DOHH2 (cell line): ENCODE measurements at regions not wholly inside any gene's neighbourhood (a gene's known extent, or its start where the extent isn't known, plus 50 kb on each side); places are given as distances from the start of the nearest gene placed in this dataset.

Experiments used
- H3F3A ChIP-seq: fragments of 200-600 bp; sonication (generic), shearing (Covaris generic); 2 replicates; pipeline ENCODE4 v1.6.0; 2016; ENCODE audit warnings: antibody characterized with exemption, mild to moderate bottlenecking; ENCODE audit not compliant: control insufficient read depth, insufficient read depth
- H3K27ac ChIP-seq: fragments of 200-600 bp; sonication (generic); 2 replicates; pipeline ENCODE4 v1.5.1; 2014; ENCODE audit warnings: low read depth, mild to moderate bottlenecking, low read length, moderate library complexity
- H3K27me3 ChIP-seq: fragments of 200-600 bp; sonication (generic); 2 replicates; pipeline ENCODE4 v1.6.1; 2014; ENCODE audit warnings: mild to moderate bottlenecking, low read length, mixed read lengths; ENCODE audit not compliant: control insufficient read depth
- H3K36me3 ChIP-seq: fragments of 200-600 bp; sonication (generic); 2 replicates; pipeline ENCODE4 v1.6.1; 2014; ENCODE audit warnings: mild to moderate bottlenecking, low read length, moderate library complexity, mixed read lengths; ENCODE audit not compliant: control insufficient read depth
- H3K4me1 ChIP-seq: fragments of 200-600 bp; sonication (generic); 2 replicates; pipeline ENCODE4 v1.6.1; 2014; ENCODE audit warnings: mild to moderate bottlenecking, low read length, mixed read lengths; ENCODE audit not compliant: control insufficient read depth
- H3K4me2 ChIP-seq: fragments of 200-600 bp; sonication (generic); 2 replicates; pipeline ENCODE4 v1.6.0; 2014; ENCODE audit warnings: mild to moderate bottlenecking, low read length, moderate library complexity
- H3K4me3 ChIP-seq: fragments of 200-600 bp; sonication (generic); 2 replicates; pipeline ENCODE4 v1.5.1; 2014; ENCODE audit warnings: mild to moderate bottlenecking, low read length, mixed read lengths
- H3K79me2 ChIP-seq: fragments of 200-600 bp; sonication (generic); 2 replicates; pipeline ENCODE4 v1.6.1; 2014; ENCODE audit warnings: mild to moderate bottlenecking, low read length, mixed read lengths; ENCODE audit not compliant: control insufficient read depth
- H3K9me2 ChIP-seq: fragments of 200-600 bp; sonication (generic); replicated peaks from 2 replicates; pipeline ENCODE4 v1.6.1; 2014; ENCODE audit warnings: mild to moderate bottlenecking, low read length, mixed read lengths; ENCODE audit not compliant: control insufficient read depth
- H3K9me3 ChIP-seq: fragments of 200-600 bp; sonication (generic); 2 replicates; pipeline ENCODE4 v1.6.1; 2014; ENCODE audit warnings: antibody characterized with exemption, low read length, mixed read lengths; ENCODE audit not compliant: control insufficient read depth, insufficient read depth
- H4K20me1 ChIP-seq: fragments of 200-600 bp; sonication (generic); 2 replicates; pipeline ENCODE4 v1.6.0; 2014; ENCODE audit warnings: low read depth, mild to moderate bottlenecking, antibody characterized with exemption, low read length, moderate library complexity; ENCODE audit not compliant: control insufficient read depth, insufficient read depth
- EZH2phosphoT487 ChIP-seq: fragments of 200-600 bp; sonication (generic); IDR thresholded peaks from 2 replicates; pipeline ENCODE4 v1.6.1; 2017; ENCODE audit warnings: borderline replicate concordance, mild to moderate bottlenecking, antibody characterized with exemption, low read length, moderate library complexity, mixed read lengths
- TF ChIP-seq, protein P1 (sequence below): fragments of 200-600 bp; sonication (generic); IDR thresholded peaks from one replicate; pipeline ENCODE4 v1.5.1; 2014; ENCODE audit warnings: antibody characterized with exemption, mild to moderate bottlenecking, low read depth, low read length; ENCODE audit not compliant: poor library complexity, severe bottlenecking

DNA sequence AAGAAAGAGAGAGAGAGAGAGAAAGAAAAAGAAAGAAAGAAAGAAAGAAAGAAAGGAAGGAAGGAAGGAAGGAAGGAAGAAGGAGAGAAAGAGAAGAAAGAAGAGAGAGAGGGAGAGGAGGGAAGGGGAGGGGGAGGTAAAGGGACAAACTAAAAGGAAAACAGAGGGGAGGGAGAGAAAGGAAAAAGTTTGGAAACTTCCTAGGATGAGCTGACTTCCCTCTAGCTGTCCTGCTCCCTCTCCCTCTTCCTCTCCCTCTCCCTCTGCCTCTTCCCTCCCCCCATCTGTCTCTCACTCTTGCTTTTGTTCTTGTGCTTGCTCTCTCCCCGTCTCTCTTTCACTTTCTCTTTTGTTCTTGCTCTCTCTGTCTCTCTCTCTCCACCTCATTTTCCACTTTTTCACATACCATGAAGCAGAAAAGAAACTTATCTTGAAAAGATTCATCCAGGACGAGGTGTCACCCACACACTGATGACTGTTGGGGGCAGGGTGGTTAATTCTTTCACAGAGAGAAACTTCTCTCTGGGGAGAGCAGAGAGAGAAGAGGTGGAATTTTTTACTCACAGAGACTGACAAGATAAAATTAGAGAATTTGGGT, 56.4 kb upstream of the DUSP22 start:
- Histone ChIP-seq H3K4me3 (no peak overlapping the region), H3K9me2 (no peaks in the 10 kb centered on the region), H3K36me3 (no peaks in the 10 kb centered on the region), H3K27me3 (peaks cover 16% of the 10 kb centered on the region), H3K9me3 (no peaks in the 10 kb centered on the region), H3F3A (no peaks in the 10 kb centered on the region), H3K4me2 (no peak overlapping the region), H3K79me2 (no peaks in the 10 kb centered on the region), H4K20me1 (no peaks in the 10 kb centered on the region), H3K27ac (no peak overlapping the region), H3K4me1 (no peaks in the 10 kb centered on the region)
- TF ChIP-seq, protein P1, sequence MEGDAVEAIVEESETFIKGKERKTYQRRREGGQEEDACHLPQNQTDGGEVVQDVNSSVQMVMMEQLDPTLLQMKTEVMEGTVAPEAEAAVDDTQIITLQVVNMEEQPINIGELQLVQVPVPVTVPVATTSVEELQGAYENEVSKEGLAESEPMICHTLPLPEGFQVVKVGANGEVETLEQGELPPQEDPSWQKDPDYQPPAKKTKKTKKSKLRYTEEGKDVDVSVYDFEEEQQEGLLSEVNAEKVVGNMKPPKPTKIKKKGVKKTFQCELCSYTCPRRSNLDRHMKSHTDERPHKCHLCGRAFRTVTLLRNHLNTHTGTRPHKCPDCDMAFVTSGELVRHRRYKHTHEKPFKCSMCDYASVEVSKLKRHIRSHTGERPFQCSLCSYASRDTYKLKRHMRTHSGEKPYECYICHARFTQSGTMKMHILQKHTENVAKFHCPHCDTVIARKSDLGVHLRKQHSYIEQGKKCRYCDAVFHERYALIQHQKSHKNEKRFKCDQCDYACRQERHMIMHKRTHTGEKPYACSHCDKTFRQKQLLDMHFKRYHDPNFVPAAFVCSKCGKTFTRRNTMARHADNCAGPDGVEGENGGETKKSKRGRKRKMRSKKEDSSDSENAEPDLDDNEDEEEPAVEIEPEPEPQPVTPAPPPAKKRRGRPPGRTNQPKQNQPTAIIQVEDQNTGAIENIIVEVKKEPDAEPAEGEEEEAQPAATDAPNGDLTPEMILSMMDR = no peak
- no peak for TF ChIP-seq EZH2phosphoT487

DNA sequence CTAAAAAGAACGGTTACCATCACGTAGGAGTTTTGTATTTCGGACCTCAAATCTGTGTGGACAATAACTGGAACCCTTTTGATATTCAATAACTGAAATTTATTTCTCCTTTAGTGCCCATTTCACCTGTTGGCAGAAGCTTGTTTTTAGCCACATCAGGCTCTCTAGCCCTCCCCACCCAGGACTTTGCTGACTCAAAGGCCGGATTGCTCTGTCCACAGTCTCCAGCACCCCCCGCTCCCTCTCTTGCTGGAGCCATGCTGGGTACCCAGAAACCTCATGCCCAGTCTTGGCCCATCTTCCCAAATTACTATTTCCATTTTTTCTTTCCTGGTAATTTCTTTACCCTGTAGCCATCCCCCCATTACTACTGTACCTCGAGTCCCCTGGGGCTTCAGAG, 55.8 kb upstream of the DUSP22 start:
- Histone ChIP-seq H3K79me2 (no peaks in the 10 kb centered on the region), H3K9me3 (no peaks in the 10 kb centered on the region), H3K36me3 (no peaks in the 10 kb centered on the region), H3K4me1 (no peaks in the 10 kb centered on the region), H3F3A (no peaks in the 10 kb centered on the region), H3K9me2 (no peaks in the 10 kb centered on the region), H3K27ac (no peak overlapping the region), H4K20me1 (no peaks in the 10 kb centered on the region), H3K27me3 (peaks cover 16% of the 10 kb centered on the region), H3K4me3 (no peak overlapping the region), H3K4me2 (no peak overlapping the region)
- TF ChIP-seq, protein P1 = no peak

DNA sequence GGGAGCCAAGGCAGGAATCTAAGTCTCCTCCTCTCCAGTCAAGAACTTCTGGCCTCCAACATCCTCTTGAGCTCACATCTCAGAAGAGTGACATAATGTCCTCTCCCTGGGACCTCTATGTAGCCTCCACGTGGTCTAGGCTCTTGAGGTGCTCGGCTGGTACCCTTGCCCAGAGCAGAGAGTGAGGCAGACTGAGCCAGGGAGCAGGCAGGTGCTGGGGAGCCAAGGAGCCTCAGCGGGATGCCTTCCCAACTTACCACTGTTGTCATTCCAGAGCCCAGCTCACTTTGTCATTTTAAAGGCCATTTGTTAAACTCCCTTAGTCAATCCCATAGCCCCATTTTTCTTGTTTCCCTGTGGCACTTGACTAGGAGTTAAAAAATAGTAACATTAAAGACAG, 52.1 kb upstream of the DUSP22 start:
- Histone ChIP-seq H4K20me1 (no peaks in the 10 kb centered on the region), H3K27me3 (peaks cover 13% of the 10 kb centered on the region), H3K9me3 (no peaks in the 10 kb centered on the region), H3F3A (no peaks in the 10 kb centered on the region), H3K4me3 (no peak overlapping the region), H3K36me3 (no peaks in the 10 kb centered on the region), H3K27ac (no peak overlapping the region), H3K9me2 (no peaks in the 10 kb centered on the region), H3K4me2 (no peak overlapping the region), H3K4me1 (no peaks in the 10 kb centered on the region), H3K79me2 (no peaks in the 10 kb centered on the region)
- TF ChIP-seq EZH2phosphoT487 = no peak
- TF ChIP-seq, protein P1 = no peak
